ENCODE measurements at regions not wholly inside any gene's neighbourhood (a gene's known extent, or its start where the extent isn't known, plus 50 kb on each side); places are given as distances from the start of the nearest gene placed in this dataset.

DNA sequence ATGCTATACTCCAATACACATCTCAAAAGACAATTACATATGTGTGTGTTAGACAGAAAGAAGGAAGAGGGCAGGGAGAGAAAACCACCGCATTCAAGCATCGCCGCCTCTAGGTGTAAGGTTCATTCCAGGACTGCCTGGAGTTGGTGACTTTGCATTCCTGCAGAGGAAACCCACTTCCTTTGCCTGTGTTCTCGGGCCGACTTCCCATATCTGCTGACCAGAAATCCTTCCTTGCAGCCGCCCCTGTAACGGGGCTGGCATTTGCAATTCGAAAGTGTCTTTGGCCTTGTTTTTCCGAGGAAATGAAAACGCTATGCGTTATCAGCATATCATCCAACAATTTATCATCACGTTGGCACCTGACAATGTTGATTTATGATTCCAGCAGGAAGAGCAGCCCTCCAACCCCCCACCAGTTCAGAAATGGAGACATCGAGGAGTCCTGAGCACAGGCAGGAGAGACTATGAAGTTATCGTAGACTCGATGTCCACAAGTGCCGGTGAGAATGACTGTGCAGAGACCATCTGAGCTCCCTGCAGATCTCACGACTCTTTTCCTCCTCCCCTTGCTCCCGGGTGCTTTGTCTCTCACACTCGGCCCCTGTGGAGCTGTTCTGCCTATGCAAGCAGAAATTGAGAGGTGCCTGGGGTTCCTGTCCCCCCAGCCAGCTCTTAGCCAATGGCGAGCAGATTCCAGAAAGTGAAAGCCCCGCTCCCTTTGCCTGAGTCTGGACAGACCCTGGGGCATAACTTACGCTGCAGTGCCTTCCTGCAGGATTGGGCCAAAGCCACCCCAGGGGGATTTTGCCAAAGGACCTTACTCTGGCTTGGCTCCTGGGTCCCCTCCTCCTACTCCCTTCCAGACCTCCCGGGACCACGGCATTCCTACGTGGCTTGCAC is 68.9 kb upstream of the FOXK1 start:
- in situ Hi-C loops (cut with MboI) (no loop called here), intact Hi-C loops (cut with micrococcal nuclease) (loop anchor here (10.0 kb wide), 1 partner anchor 272 kb away; the partner anchor contains the start of gene RADIL)
- DNase-seq (ENCODE audit: extremely low read depth in 1 of 4, low spot score in 3 of 4) (peak in 2 of 4 experiments; percentile 56 to 60), ATAC-seq (peak; percentile 73), FAIRE-seq (peak; percentile 62)
- Histone ChIP-seq H3K4me3 (no peak overlapping the region; the same call in 1 of the 2 replicates), H3K9me1 (ENCODE audit: control insufficient read depth, insufficient read depth, low read length) (no peaks in the 10 kb centered on the region), H3K27me3 (ENCODE audit: control insufficient read depth in 2 of 2, insufficient read depth in 2 of 2, low read length in 2 of 2) (0 out of 5 replicates have a peak, but pooled peaks cover 0 to 3% of the 10 kb centered on the region in 2 experiments), H4K20me1 (replicated peaks; ENCODE audit: control insufficient read depth, insufficient read depth, low read length) (no peaks in the 10 kb centered on the region), H3K4me1 (replicated peaks in 1 of 2; ENCODE audit: control insufficient read depth in 2 of 2, insufficient read depth in 2 of 2, low read length in 2 of 2) (peaks cover 15% of the 10 kb centered on the region in 2 experiments; a peak in 4 of 5 replicates), H3K4me2 (ENCODE audit: insufficient read depth, low read length) (peak overlapping the region; percentile 82), H3K9ac (ENCODE audit: insufficient read depth in 1 of 2, low read depth in 2 of 2, low read length in 2 of 2) (peak overlapping the region; percentile 48 to 82; a peak in 2 of 4 replicates), H3K9me3 (replicated peaks; ENCODE audit: control insufficient read depth, insufficient read depth, low read depth, low read length) (no peaks in the 10 kb centered on the region), H3K36me3 (ENCODE audit: control insufficient read depth, insufficient read depth, low read length) (no peaks in the 10 kb centered on the region), H2AFZ (ENCODE audit: low read depth, low read length) (peak overlapping the region; percentile 95), H3K79me2 (ENCODE audit: control insufficient read depth, insufficient read depth, low read length) (no peaks in the 10 kb centered on the region), H3K27ac (ENCODE audit: extremely low read depth, low read depth, low read length) (peak overlapping the region; percentile 42; the same call in 2 of the 3 replicates)
- CTCF ChIA-PET (ENCODE audit: low intra/inter-chr PET ratio): interaction anchor here (0.6 to 1.4 kb wide), 2 partner anchors 19 to 324 kb away, joined by 3 to 9 read pairs; no protein-coding TSS in a partner anchor
- POLR2A ChIA-PET: interaction anchor here (0.6 to 1.0 kb wide), 3 partner anchors 132 to 1677 kb away, joined by 3 to 6 read pairs (median 4); no protein-coding TSS in a partner anchor
- WGBS (ENCODE audit: insufficient coverage, low coverage, missing lambda C conversion rate): 23% methylated on average over 25 of the region's 25 CpGs
- no TSS peak for BruUV-seq (replicated peaks)
- TF ChIP-seq, protein P1, sequence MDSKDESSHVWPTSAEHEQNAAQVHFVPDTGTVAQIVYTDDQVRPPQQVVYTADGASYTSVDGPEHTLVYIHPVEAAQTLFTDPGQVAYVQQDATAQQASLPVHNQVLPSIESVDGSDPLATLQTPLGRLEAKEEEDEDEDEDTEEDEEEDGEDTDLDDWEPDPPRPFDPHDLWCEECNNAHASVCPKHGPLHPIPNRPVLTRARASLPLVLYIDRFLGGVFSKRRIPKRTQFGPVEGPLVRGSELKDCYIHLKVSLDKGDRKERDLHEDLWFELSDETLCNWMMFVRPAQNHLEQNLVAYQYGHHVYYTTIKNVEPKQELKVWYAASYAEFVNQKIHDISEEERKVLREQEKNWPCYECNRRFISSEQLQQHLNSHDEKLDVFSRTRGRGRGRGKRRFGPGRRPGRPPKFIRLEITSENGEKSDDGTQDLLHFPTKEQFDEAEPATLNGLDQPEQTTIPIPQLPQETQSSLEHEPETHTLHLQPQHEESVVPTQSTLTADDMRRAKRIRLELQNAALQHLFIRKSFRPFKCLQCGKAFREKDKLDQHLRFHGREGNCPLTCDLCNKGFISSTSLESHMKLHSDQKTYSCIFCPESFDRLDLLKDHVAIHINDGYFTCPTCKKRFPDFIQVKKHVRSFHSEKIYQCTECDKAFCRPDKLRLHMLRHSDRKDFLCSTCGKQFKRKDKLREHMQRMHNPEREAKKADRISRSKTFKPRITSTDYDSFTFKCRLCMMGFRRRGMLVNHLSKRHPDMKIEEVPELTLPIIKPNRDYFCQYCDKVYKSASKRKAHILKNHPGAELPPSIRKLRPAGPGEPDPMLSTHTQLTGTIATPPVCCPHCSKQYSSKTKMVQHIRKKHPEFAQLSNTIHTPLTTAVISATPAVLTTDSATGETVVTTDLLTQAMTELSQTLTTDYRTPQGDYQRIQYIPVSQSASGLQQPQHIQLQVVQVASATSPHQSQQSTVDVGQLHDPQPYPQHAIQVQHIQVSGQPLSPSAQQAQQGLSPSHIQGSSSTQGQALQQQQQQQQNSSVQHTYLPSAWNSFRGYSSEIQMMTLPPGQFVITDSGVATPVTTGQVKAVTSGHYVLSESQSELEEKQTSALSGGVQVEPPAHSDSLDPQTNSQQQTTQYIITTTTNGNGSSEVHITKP (IDR thresholded peaks at IDR 0.05; ENCODE audit: partially characterized antibody): peak; percentile 6
- TF ChIP-seq JUND (IDR thresholded peaks at IDR 0.05; ENCODE audit: borderline replicate concordance, low read depth, low read length): peak; percentile 16; the same call in 1 of the 2 replicates
- no peak; the same call in 2 of the 3 replicates for TF ChIP-seq JUND (tag; IDR thresholded peaks at IDR 0.05; ENCODE audit: borderline replicate concordance, low read depth, low read length)
- TF ChIP-seq ZNF263 (CRISPR knock-in tag; IDR thresholded peaks at IDR 0.05; ENCODE audit: borderline replicate concordance): 0 out of 2 replicates have a peak, but pooled peaks have one; percentile 1
- TF ChIP-seq MAFK (IDR thresholded peaks at IDR 0.05; ENCODE audit: low read length): 0 out of 2 replicates have a peak, but pooled peaks have one; percentile 8
- 0 out of 2 replicates have a peak, but pooled peaks have one; percentile 10 for TF ChIP-seq SMAD4 (CRISPR knock-in tag; conservative IDR thresholded peaks at IDR 0.05)
- peak; percentile 72 for TF ChIP-seq ETV1 (tag; conservative IDR thresholded peaks at IDR 0.05; ENCODE audit: low read depth)
- peak; percentile 87; the same call in 1 of the 2 replicates for TF ChIP-seq SPI1 (IDR thresholded peaks at IDR 0.05; ENCODE audit: borderline replicate concordance, low read depth, low read length)
- TF ChIP-seq C11orf30 (IDR thresholded peaks at IDR 0.05; ENCODE audit: low read depth): peak; percentile 69
- peak; percentile 66 for TF ChIP-seq RBBP5 (IDR thresholded peaks at IDR 0.05; ENCODE audit: borderline replicate concordance, insufficient read depth, low read length, poor library complexity, severe bottlenecking)
- TF ChIP-seq RNF2 (IDR thresholded peaks at IDR 0.05): no peak
- peak; percentile 4; the same call in 1 of the 2 replicates for TF ChIP-seq TCF3 (CRISPR knock-in tag; IDR thresholded peaks at IDR 0.05)
- no peak for TF ChIP-seq ZNF232 (CRISPR knock-in tag; IDR thresholded peaks at IDR 0.05)
- TF ChIP-seq TEAD1 (CRISPR knock-in tag; IDR thresholded peaks at IDR 0.05): 0 out of 4 replicates have a peak, but pooled peaks of 1 of the 2 experiments have one; percentile 22
- TF ChIP-seq, protein P2, sequence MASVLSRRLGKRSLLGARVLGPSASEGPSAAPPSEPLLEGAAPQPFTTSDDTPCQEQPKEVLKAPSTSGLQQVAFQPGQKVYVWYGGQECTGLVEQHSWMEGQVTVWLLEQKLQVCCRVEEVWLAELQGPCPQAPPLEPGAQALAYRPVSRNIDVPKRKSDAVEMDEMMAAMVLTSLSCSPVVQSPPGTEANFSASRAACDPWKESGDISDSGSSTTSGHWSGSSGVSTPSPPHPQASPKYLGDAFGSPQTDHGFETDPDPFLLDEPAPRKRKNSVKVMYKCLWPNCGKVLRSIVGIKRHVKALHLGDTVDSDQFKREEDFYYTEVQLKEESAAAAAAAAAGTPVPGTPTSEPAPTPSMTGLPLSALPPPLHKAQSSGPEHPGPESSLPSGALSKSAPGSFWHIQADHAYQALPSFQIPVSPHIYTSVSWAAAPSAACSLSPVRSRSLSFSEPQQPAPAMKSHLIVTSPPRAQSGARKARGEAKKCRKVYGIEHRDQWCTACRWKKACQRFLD (CRISPR knock-in tag; IDR thresholded peaks at IDR 0.05): peak; percentile 69; the same call in 1 of the 2 replicates

Measured in K562 (cell line).